Psoas muscle (tissue), 7 donors: ENCODE measurements at regions not wholly inside any gene's neighbourhood (a gene's known extent, or its start where the extent isn't known, plus 50 kb on each side); places are given as distances from the start of the nearest gene placed in this dataset.

Experiments
- ATAC-seq, 4 donors: fragments of 200-7000 bp; cut with Tn5 transposase; one replicate each; pipeline ENCODE4 v1.9.1; 2020; ENCODE audit warnings: moderate library complexity in 3 of 4, mild to moderate bottlenecking in 2 of 4
- DNase-seq, 2 donors: peaks; one replicate each; pipeline ENCODE4 v3.0.0-alpha.2; 2020
- H3K27ac ChIP-seq: fragments of 200-600 bp; one replicate; pipeline ENCODE4 v1.8.0; 2022
- H3K27me3 ChIP-seq, 3 donors: fragments of 200-600 bp in 1 of 3; one replicate each; pipeline versions ENCODE4 v1.6.1 to v1.8.0; 2013 to 2022; ENCODE audit warnings: low read length in 2 of 3, mild to moderate bottlenecking in 2 of 3, moderate library complexity in 1 of 3; ENCODE audit not compliant: insufficient read depth in 3 of 3
- H3K36me3 ChIP-seq, 2 donors: fragments of 200-600 bp in 1 of 2; one replicate each; pipeline versions ENCODE4 v1.6.1 to v1.8.0; 2013 to 2022; ENCODE audit warnings: low read depth in 1 of 2, mild to moderate bottlenecking in 1 of 2, moderate library complexity in 1 of 2; ENCODE audit not compliant: insufficient read depth in 1 of 2
- H3K4me1 ChIP-seq: fragments of 200-600 bp; one replicate; pipeline ENCODE4 v1.8.0; 2022
- H3K4me3 ChIP-seq: fragments of 200-600 bp; one replicate; pipeline ENCODE4 v1.8.0; 2022; ENCODE audit warnings: mild to moderate bottlenecking
- H3K9me3 ChIP-seq: fragments of 200-600 bp; one replicate; pipeline ENCODE4 v1.8.0; 2022
- CTCF ChIP-seq: fragments of 200-600 bp; IDR thresholded peaks from one replicate; pipeline ENCODE4 v1.8.0; 2022; ENCODE audit warnings: antibody characterized with exemption
- WGBS, 3 donors: extraction: QIAGEN DNeasy Blood & Tissue Kit; methylation state at CpG; one replicate each; pipeline versions ENCODE4 v1.1.6 to v1.1.7; 2013; 5-methylcytosine and 5-hydroxymethylcytosine counted together
- intact Hi-C, 2 donors: fragments of 100-400 bp; cut with DNase I; formaldehyde crosslinking; loops; one replicate each; pipeline versions ENCODE4 v1.11.0 to v1.14.2; 2022
- donor health status: healthy with polysubstance abuse.
- donor health status: DM: no; HTN: no; CAD: no; lungs with moderate emphysema.
- donor health status: Bipolar disorder and iron deficiency.
- donor health status: healthy.
- donor health status: DM: yes; HTN: yes; CAD: no.
- donor health status: DM: no; HTN: no; CAD: no.
- donor health status: DM: yes; HTN: yes; CAD: no.

- intact Hi-C loops: no loop called here
- Histone ChIP-seq H3K27ac (no peak overlapping the region), H3K36me3 (no peaks in the 10 kb centered on the region), H3K9me3 (no peaks in the 10 kb centered on the region), H3K27me3 (no peaks in the 10 kb centered on the region), H3K4me1 (no peaks in the 10 kb centered on the region), H3K4me3 (no peak overlapping the region)
- WGBS, 3 donors: 63 to 92% (median 90%) methylated on average over 3 of the region's 3 CpGs
- no peak for DNase-seq
- no peak for ATAC-seq
- TF ChIP-seq CTCF: no peak
These were observed 114.1 kb downstream of the TNFSF13B start for GRCh38 chr13:108383667-108384066.

GRCh38 chr13:108387156-108387555 is 117.6 kb downstream of the TNFSF13B start:
- Histone ChIP-seq H3K27ac (no peak overlapping the region), H3K27me3 (no peaks in the 10 kb centered on the region), H3K4me3 (no peak overlapping the region), H3K36me3 (no peaks in the 10 kb centered on the region), H3K9me3 (no peaks in the 10 kb centered on the region), H3K4me1 (no peaks in the 10 kb centered on the region)
- DNase-seq (no peak), ATAC-seq (no peak)
- intact Hi-C loops: no loop called here
- TF ChIP-seq CTCF: no peak
- WGBS, 3 donors: 74 to 75% (median 75%) methylated on average over 3 of the region's 3 CpGs

- ATAC-seq: no peak
- TF ChIP-seq CTCF: no peak
- Histone ChIP-seq H3K27me3 (no peaks in the 10 kb centered on the region), H3K9me3 (no peaks in the 10 kb centered on the region), H3K36me3 (no peaks in the 10 kb centered on the region), H3K27ac (no peak overlapping the region), H3K4me3 (no peak overlapping the region), H3K4me1 (no peaks in the 10 kb centered on the region)
- 25 to 28% (median 28%) methylated on average over 2 of the region's 2 CpGs for WGBS, 3 donors
- intact Hi-C loops: no loop called here
- DNase-seq: no peak
These were observed 133.3 kb downstream of the TNFSF13B start for GRCh38 chr13:108402850-108403249.

GRCh38 chr13:108407495-108407894 is 138.0 kb downstream of the TNFSF13B start:
- Histone ChIP-seq H3K4me1 (no peaks in the 10 kb centered on the region), H3K9me3 (no peaks in the 10 kb centered on the region), H3K4me3 (no peak overlapping the region), H3K27ac (no peak overlapping the region), H3K27me3 (no peaks in the 10 kb centered on the region), H3K36me3 (no peaks in the 10 kb centered on the region)
- TF ChIP-seq CTCF: no peak
- intact Hi-C loops: no loop called here
- WGBS, 3 donors: 20 to 41% (median 22%) methylated on average over 2 of the region's 2 CpGs
- DNase-seq (no peak), ATAC-seq (no peak)

GRCh38 chr13:108408672-108409071 is 139.2 kb downstream of the TNFSF13B start:
- intact Hi-C loops: no loop called here
- no peaks in the 10 kb centered on the region for H3K9me3 ChIP-seq
- TF ChIP-seq CTCF: no peak
- H3K36me3 ChIP-seq: no peaks in the 10 kb centered on the region
- no peak overlapping the region for H3K27ac ChIP-seq
- ATAC-seq: no peak
- no peaks in the 10 kb centered on the region for H3K27me3 ChIP-seq
- WGBS, 3 donors: 0 to 4% (median 0%) methylated on average over 2 of the region's 2 CpGs
- no peaks in the 10 kb centered on the region for H3K4me1 ChIP-seq
- no peak for DNase-seq
- no peak overlapping the region for H3K4me3 ChIP-seq
